Osteoblast (primary cell): ENCODE measurements at regions not wholly inside any gene's neighbourhood (a gene's known extent, or its start where the extent isn't known, plus 50 kb on each side); places are given as distances from the start of the nearest gene placed in this dataset.

Source experiments
- DNase-seq: peaks from one replicate; pipeline ENCODE4 v3.0.0; 2011; ENCODE audit warnings: low spot score, mixed read lengths; ENCODE audit not compliant: insufficient read length; ENCODE audit errors: missing footprints
- H2AFZ ChIP-seq: 2 replicates; pipeline ENCODE4 v1.6.0; 2011; ENCODE audit warnings: mild to moderate bottlenecking, low read length
- H3K27ac ChIP-seq: 2 replicates; pipeline ENCODE4 v1.5.1; 2011; ENCODE audit warnings: mild to moderate bottlenecking, low read depth, low read length, moderate library complexity
- H3K27me3 ChIP-seq: 2 replicates; pipeline ENCODE4 v1.6.0; 2012; ENCODE audit warnings: mild to moderate bottlenecking, control low read depth, inconsistent platforms, low read length, moderate library complexity; ENCODE audit not compliant: insufficient read depth
- H3K36me3 ChIP-seq: 2 replicates; pipeline ENCODE4 v1.5.1; 2011; ENCODE audit warnings: mild to moderate bottlenecking, low read length, control low read depth, moderate library complexity; ENCODE audit not compliant: insufficient read depth
- H3K4me1 ChIP-seq: 2 replicates; pipeline ENCODE4 v1.5.1; 2011; ENCODE audit warnings: mild to moderate bottlenecking, low read length, control low read depth, moderate library complexity; ENCODE audit not compliant: insufficient read depth
- H3K4me2 ChIP-seq: 2 replicates; pipeline ENCODE4 v1.6.0; 2011; ENCODE audit warnings: mild to moderate bottlenecking, low read length; ENCODE audit not compliant: insufficient read depth
- H3K4me3 ChIP-seq: fragments of 200-600 bp; sonication (generic); 3 replicates; pipeline ENCODE4 v1.5.1; 2012; ENCODE audit warnings: mild to moderate bottlenecking, low read length, inconsistent platforms; ENCODE audit not compliant: insufficient read depth
- H3K79me2 ChIP-seq: 2 replicates; pipeline ENCODE4 v1.6.0; 2012; ENCODE audit warnings: mild to moderate bottlenecking, low read length, control low read depth, inconsistent platforms; ENCODE audit not compliant: insufficient read depth
- H3K9me3 ChIP-seq: 2 replicates; pipeline ENCODE4 v1.5.1; 2011; ENCODE audit warnings: low read depth, low read length, control low read depth
- H4K20me1 ChIP-seq: 2 replicates; pipeline ENCODE4 v1.6.0; 2012; ENCODE audit warnings: mild to moderate bottlenecking, low read length, control low read depth; ENCODE audit not compliant: insufficient read depth
- CTCF ChIP-seq: IDR thresholded peaks from 2 replicates; pipeline ENCODE4 v1.5.1; 2011; ENCODE audit warnings: mild to moderate bottlenecking, low read depth, low read length, moderate library complexity; ENCODE audit errors: extremely low read depth

GRCh38 chr16:26787924-26788323 is 278.8 kb upstream of the C16orf82 start:
- Histone ChIP-seq H3K9me3 (no peaks in the 10 kb centered on the region), H3K27me3 (no peaks in the 10 kb centered on the region), H3K36me3 (no peaks in the 10 kb centered on the region), H3K27ac (no peak overlapping the region), H2AFZ (no peak overlapping the region), H3K4me1 (no peaks in the 10 kb centered on the region), H3K4me3 (no peak overlapping the region), H4K20me1 (no peaks in the 10 kb centered on the region), H3K4me2 (no peak overlapping the region), H3K79me2 (no peaks in the 10 kb centered on the region)
- DNase-seq: no peak
- TF ChIP-seq CTCF: no peak

- no peak overlapping the region for H2AFZ ChIP-seq
- no peaks in the 10 kb centered on the region for H3K79me2 ChIP-seq
- no peaks in the 10 kb centered on the region for H4K20me1 ChIP-seq
- H3K9me3 ChIP-seq: no peaks in the 10 kb centered on the region
- no peak overlapping the region for H3K27ac ChIP-seq
- no peak overlapping the region for H3K4me2 ChIP-seq
- no peak overlapping the region for H3K4me3 ChIP-seq
- H3K4me1 ChIP-seq: no peaks in the 10 kb centered on the region
- no peak for TF ChIP-seq CTCF
- DNase-seq: no peak
- H3K36me3 ChIP-seq: no peaks in the 10 kb centered on the region
- no peaks in the 10 kb centered on the region for H3K27me3 ChIP-seq
Observed at GRCh38 chr16:26791169-26791568, 275.6 kb upstream of the C16orf82 start.

- Histone ChIP-seq H3K27me3 (no peaks in the 10 kb centered on the region), H3K4me2 (no peak overlapping the region), H3K4me1 (no peaks in the 10 kb centered on the region), H3K79me2 (no peaks in the 10 kb centered on the region), H3K27ac (no peak overlapping the region), H2AFZ (no peak overlapping the region), H3K36me3 (no peaks in the 10 kb centered on the region), H3K9me3 (no peaks in the 10 kb centered on the region), H3K4me3 (no peak overlapping the region), H4K20me1 (no peaks in the 10 kb centered on the region)
- no peak for DNase-seq
- no peak for TF ChIP-seq CTCF
Observed at GRCh38 chr16:26795184-26795583, 271.5 kb upstream of the C16orf82 start.

GRCh38 chr16:26801628-26802027 is 265.1 kb upstream of the C16orf82 start:
- Histone ChIP-seq H3K36me3 (no peaks in the 10 kb centered on the region), H3K27me3 (no peaks in the 10 kb centered on the region), H3K4me2 (no peak overlapping the region), H3K9me3 (no peaks in the 10 kb centered on the region), H3K4me1 (no peaks in the 10 kb centered on the region), H2AFZ (no peak overlapping the region), H3K79me2 (no peaks in the 10 kb centered on the region), H3K27ac (no peak overlapping the region), H4K20me1 (no peaks in the 10 kb centered on the region), H3K4me3 (no peak overlapping the region)
- DNase-seq: no peak
- TF ChIP-seq CTCF: no peak
